Activated B cell treated with CpG ODN at 0.5 μM for 24 hours (primary cell): ENCODE measurements at regions not wholly inside any gene's neighbourhood (a gene's known extent, or its start where the extent isn't known, plus 50 kb on each side); places are given as distances from the start of the nearest gene placed in this dataset.

Experiments
- ATAC-seq: fragments of 200-7000 bp; cut with Tn5 transposase; one replicate; pipeline ENCODE4 v1.10.0; 2021; ENCODE audit warnings: low read depth, mild to moderate bottlenecking, moderate library complexity
- CTCF ChIA-PET: fragments of 350-600 bp; sonication (Branson Sonifier 250); formaldehyde crosslinking; loops from one replicate; lab custom pipeline; 2021; ENCODE audit warnings: antibody characterized with exemption; lab: Charles Lee
- POLR2A ChIA-PET: fragments of 350-600 bp; sonication (Branson Sonifier 250); formaldehyde crosslinking; loops from one replicate; lab custom pipeline; 2021; ENCODE audit warnings: antibody characterized with exemption; lab: Charles Lee
- DNase-seq: peaks from one replicate; pipeline ENCODE4 v3.0.0; 2022
- H3K27ac Mint-ChIP-seq: one replicate; pipeline ENCODE4 v1.8.0; 2020; ENCODE audit warnings: mixed read lengths
- H3K27me3 Mint-ChIP-seq: one replicate; pipeline ENCODE4 v1.8.0; 2021; ENCODE audit warnings: mixed read lengths
- H3K36me3 Mint-ChIP-seq: one replicate; pipeline ENCODE4 v1.8.0; 2021; ENCODE audit warnings: low read depth, mixed read lengths
- H3K4me1 Mint-ChIP-seq: one replicate; pipeline ENCODE4 v1.8.0; 2021; ENCODE audit warnings: mixed read lengths
- H3K4me3 Mint-ChIP-seq: one replicate; pipeline ENCODE4 v1.8.0; 2020; ENCODE audit warnings: mild to moderate bottlenecking, mixed read lengths
- H3K9me3 Mint-ChIP-seq: one replicate; pipeline ENCODE4 v1.8.0; 2020; ENCODE audit warnings: mixed read lengths
- CTCF ChIP-seq: fragments of 200-600 bp; IDR thresholded peaks from one replicate; pipeline ENCODE4 v1.8.0; 2022; ENCODE audit warnings: antibody characterized with exemption, mild to moderate bottlenecking
- intact Hi-C: fragments of 100-400 bp; cut with micrococcal nuclease; formaldehyde crosslinking; loops from one replicate; pipeline ENCODE4 v1.15.1; 2024

GRCh38 chr4:181948839-181949382 is 294.3 kb upstream of the TENM3 start:
- H3K4me1 Mint-ChIP-seq: no peaks in the 10 kb centered on the region
- TF ChIP-seq CTCF: no peak
- no peaks in the 10 kb centered on the region for H3K9me3 Mint-ChIP-seq
- no peak overlapping the region for H3K27ac Mint-ChIP-seq
- POLR2A ChIA-PET: no interaction called here
- H3K27me3 Mint-ChIP-seq: no peaks in the 10 kb centered on the region
- no peaks in the 10 kb centered on the region for H3K36me3 Mint-ChIP-seq
- ATAC-seq (no peak), DNase-seq (no peak)
- CTCF ChIA-PET: no interaction called here
- intact Hi-C loops: no loop called here
- no peak overlapping the region for H3K4me3 Mint-ChIP-seq

- no peaks in the 10 kb centered on the region for H3K36me3 Mint-ChIP-seq
- no peaks in the 10 kb centered on the region for H3K4me1 Mint-ChIP-seq
Observed at GRCh38 chr4:181949704-181950312, 293.4 kb upstream of the TENM3 start.

GRCh38 chr4:181950372-181951127 is 292.7 kb upstream of the TENM3 start:
- no peak overlapping the region for H3K27ac Mint-ChIP-seq
- no peaks in the 10 kb centered on the region for H3K36me3 Mint-ChIP-seq
- CTCF ChIA-PET: no interaction called here
- no peak for DNase-seq
- H3K4me1 Mint-ChIP-seq: no peaks in the 10 kb centered on the region
- no peaks in the 10 kb centered on the region for H3K9me3 Mint-ChIP-seq
- H3K4me3 Mint-ChIP-seq: no peak overlapping the region
- intact Hi-C loops: no loop called here
- TF ChIP-seq CTCF: no peak
- H3K27me3 Mint-ChIP-seq: no peaks in the 10 kb centered on the region
- POLR2A ChIA-PET: no interaction called here
- ATAC-seq: no peak

More at GRCh38 chr4:181949704-181950312, 293.4 kb upstream of the TENM3 start:
- Mint-ChIP-seq H3K9me3 (no peaks in the 10 kb centered on the region), H3K27me3 (no peaks in the 10 kb centered on the region), H3K27ac (no peak overlapping the region), H3K4me3 (no peak overlapping the region)
- ATAC-seq (no peak), DNase-seq (no peak)
- ChIA-PET CTCF (no interaction called here), POLR2A (no interaction called here)
- intact Hi-C loops: no loop called here
- no peak for TF ChIP-seq CTCF

GRCh38 chr4:181951265-181951664 is 291.9 kb upstream of the TENM3 start:
- no peak for DNase-seq
- ChIA-PET POLR2A (no interaction called here), CTCF (no interaction called here)
- no peak for TF ChIP-seq CTCF
- no peak for ATAC-seq
- H3K9me3 Mint-ChIP-seq: no peaks in the 10 kb centered on the region
- intact Hi-C loops: no loop called here
- H3K27ac Mint-ChIP-seq: no peak overlapping the region
- no peak overlapping the region for H3K4me3 Mint-ChIP-seq
- H3K4me1 Mint-ChIP-seq: no peaks in the 10 kb centered on the region
- H3K27me3 Mint-ChIP-seq: no peaks in the 10 kb centered on the region
- no peaks in the 10 kb centered on the region for H3K36me3 Mint-ChIP-seq

GRCh38 chr4:181952478-181952877 is 290.7 kb upstream of the TENM3 start:
- no peak for TF ChIP-seq CTCF
- Mint-ChIP-seq H3K27me3 (no peaks in the 10 kb centered on the region), H3K4me1 (no peaks in the 10 kb centered on the region), H3K9me3 (no peaks in the 10 kb centered on the region), H3K36me3 (no peaks in the 10 kb centered on the region), H3K27ac (no peak overlapping the region), H3K4me3 (no peak overlapping the region)
- POLR2A ChIA-PET: no interaction called here
- ATAC-seq: no peak
- CTCF ChIA-PET: no interaction called here
- DNase-seq: no peak
- intact Hi-C loops: no loop called here
